T-helper 1 cell (primary cell): ENCODE measurements at regions not wholly inside any gene's neighbourhood (a gene's known extent, or its start where the extent isn't known, plus 50 kb on each side); places are given as distances from the start of the nearest gene placed in this dataset.

Experiments used
- DNase-seq, 5 donors: peaks; one replicate each; pipeline ENCODE4 v3.0.0-alpha.2; 2012 to 2020

DNA sequence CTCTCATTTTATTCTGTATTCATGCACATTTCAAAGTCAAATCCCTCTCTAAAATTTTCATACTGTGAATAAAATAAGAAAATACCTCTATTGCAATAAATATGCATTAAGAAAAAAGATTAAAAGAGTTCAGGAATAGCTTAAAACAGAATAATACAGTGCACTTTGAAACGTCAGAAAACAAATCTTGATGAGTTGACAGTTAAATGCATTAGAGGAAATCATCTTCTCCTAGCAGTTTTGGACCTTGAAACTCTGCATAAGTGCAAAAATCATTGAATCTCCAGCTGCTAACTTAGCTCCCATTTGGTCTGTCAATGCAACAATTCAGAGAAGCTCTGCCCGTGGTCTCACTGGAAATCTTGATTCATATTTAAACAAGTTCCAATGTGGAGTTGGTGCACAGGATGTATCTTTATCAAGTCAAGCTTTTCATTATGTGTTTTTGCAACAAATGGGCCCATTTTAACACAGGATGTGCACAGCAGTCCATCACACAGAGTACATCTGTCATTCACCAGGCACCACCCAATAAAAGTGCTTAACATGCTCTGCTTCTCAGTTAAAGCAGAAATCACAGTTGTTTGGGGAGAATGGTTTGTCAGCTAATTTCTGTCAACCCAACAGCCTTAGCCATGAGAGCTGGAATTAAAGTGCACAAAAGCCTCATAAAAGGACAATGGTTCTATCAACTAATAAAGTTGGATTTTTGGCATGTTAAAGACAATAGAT, 98.8 kb upstream of the ARRDC4 start:
- no peak for DNase-seq

GRCh38 chr15:97866959-97867358, 93.5 kb upstream of the ARRDC4 start:
- no peak for DNase-seq

DNA sequence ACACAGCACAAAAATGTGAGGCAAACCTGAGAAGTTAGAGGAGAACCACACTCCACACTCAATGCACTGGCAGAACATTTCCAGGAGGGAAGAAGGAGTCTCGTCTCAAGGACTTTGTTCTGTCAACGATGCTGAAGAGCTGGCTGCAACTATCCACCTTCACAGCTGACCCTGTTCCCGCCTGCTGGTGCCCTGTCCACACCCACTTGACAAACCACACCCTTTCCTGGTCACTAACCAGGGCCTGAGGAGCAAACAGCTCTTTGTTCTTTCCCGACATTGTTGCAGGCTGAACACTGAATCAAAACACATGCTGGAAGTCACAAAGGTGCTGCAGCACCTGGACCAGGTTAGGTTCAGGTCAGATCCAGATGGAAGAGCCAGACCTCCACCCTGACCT, 92.6 kb upstream of the ARRDC4 start:
- DNase-seq, result no peak

DNA sequence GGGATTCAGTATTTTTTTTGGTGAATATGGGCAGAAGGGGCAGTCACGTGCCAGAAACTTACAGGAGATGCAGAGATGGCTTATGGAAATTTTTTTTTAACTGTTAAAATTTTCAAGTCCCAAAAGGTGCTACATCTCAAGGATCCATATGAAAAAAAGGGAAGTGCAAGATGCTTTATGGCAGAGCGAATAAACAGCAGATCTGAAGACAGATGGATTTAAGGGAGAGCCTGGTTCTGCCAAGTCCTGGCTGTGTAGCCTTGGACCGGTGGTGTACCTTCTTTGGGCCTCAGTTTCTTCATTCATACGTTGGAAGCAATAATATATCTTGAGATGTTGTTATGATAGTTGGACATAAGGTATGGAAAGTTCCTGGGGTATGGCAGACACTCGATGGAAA, 91.5 kb upstream of the ARRDC4 start:
- DNase-seq, result no peak

- DNase-seq, result no peak
These were observed 89.7 kb upstream of the ARRDC4 start for GRCh38 chr15:97870771-97871170.

- no peak for DNase-seq
These were observed 86.4 kb upstream of the ARRDC4 start for GRCh38 chr15:97874139-97874538.

- DNase-seq, result no peak
These were observed 85.4 kb upstream of the ARRDC4 start for GRCh38 chr15:97875025-97875512.

GRCh38 chr15:97875513-97876280, 84.8 kb upstream of the ARRDC4 start:
- DNase-seq, result no peak

GRCh38 chr15:97876281-97876675, 84.2 kb upstream of the ARRDC4 start:
- no peak for DNase-seq

DNA sequence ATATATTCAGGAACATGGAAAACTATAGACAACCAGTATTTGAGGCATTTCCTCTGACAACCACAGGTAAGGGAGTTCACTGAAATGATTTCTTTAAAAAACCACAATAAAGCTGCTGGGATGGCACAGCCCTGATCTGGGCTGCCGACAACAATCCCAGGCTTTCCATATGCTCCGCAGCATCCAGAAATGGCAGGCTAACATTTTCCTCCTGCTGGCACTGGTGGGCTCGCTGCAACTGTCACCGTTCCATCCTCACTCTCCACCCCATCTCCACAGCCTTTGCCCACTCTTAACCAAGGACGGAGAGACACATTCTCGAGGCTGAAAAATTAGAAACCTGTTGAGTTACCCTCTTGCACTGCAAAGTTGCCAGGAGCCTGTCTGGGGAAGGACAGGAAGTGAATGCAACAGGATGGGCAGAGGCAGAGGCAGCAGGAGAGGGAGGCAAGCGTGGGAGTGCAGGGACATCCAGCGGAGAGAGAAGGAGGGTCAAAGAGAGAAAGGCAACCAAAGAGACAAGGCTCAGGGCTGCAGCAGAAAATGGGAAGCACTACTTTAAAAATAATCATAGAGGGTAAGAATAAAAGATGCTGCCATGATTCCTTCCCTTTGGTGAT, 79.0 kb upstream of the ARRDC4 start:
- DNase-seq, result no peak

DNA sequence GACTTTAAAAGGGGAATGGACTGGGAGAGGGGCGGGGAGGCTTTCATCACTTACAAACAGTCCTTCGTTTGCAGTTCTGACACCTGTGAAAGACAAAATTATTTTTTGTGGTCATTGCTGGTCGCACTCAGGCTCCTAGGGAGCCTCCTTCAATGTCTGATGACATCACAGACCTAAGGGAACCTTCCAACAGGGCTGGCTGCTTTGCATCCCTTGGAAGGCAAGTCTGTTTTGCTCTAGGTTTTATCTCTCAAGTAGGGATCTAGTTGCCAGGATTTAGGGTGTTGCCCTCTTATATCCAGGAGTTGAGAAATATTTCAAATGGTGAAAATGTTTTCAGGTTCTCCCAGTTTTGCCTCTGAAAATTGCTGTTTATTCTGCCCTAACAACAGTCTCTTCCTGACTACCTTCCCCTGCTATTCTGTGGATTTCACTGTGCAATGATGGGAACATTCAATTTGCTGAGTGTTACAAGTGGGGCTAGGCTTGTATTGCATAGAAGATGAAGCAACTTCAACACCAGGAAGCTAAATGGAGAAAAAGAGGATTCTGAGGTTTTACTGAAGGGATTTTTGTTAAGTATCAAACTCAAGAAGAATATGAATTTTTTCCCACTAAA, 75.9 kb upstream of the ARRDC4 start:
- no peak for DNase-seq

DNA sequence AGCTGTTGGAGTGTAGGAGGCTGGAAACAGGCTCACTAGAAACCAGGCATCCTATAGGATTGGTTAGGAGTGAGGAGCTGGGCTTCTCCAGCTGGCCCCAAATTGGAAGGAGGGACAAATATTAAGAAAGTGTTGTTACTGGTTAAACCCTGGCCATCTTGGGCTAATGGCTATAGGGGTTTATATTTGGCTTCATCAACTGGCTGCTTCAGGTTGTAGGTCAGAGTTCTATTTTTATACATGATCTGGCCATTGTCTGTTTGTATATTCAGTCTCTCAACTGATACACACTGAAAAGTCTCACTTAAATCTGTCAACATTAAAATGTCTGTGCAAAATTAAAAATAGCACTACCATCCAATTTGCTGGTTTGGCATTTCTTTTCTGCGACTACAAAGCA, 70.2 kb upstream of the ARRDC4 start:
- DNase-seq, result no peak

DNA sequence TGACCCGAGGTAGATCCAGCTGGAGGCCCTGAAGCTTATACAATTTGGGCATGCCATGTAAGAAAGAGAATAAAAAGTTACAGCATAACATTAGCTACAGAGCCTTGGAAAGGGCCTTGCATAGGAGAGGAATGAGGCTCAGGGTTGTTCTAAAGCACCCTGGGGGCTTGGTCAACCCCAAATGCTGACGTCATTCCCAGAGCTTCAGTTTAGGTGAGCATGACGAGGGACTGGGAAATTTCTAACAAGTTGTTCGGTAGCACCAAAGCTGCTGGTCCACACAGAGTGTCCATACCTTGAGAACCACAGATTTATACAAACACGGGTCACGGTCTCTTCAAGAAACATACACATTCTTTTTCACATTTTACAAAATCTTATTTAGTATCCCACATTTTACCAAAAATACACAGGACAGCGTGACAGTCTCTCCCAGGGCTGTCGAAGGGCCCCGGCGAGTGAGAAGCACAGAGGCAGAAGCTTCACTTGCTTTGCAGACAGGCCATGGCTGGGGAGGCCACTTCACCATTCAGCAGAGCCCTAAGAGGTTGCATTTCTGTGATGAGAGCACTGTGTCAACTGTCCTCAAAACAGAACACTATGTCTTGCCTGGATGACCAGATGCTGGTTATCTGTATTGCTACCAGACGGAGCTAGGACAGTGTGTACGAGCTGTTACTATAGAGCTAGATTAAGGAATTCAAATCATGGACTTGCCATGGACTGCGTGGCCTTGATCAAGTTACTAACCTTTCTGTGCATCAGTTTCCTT, 68.2 kb upstream of the ARRDC4 start:
- no peak for DNase-seq

DNA sequence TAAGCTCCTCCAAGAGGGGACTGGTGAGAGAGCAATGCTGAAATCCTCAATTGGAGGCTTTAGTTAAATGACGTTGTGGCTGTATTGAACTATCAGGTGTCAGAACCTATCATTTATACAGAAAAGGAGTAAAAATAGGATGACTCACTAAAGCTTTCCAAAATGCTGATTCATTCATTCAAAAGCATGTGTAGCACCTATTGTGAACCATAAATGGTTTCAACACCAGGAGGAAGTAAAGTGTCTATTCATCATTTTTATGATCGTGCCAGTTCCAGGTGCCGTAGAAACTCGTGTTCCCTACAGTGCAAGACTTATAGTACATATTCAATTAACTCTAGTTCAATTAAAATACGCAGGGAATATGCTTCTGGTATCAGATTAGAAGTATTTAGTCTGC, 66.5 kb upstream of the ARRDC4 start:
- DNase-seq, result no peak

DNA sequence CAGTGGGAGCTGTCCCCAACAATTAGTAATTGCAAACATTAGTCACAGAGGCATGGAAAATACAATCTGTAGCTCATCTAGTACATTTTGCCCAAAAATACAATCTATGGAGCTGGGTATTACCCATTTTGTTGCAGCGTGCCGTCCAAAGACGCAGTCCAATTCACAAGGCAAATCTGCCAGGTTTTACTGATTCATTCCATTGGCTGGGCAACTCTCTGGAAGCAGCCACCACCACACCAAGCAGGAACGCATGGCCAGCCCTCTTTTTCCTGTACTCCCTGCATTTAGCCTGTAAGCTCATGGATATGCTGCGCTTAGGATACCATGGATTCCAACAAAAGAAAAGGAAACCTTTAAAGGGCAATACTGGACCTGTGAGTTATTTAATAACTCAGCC, 60.5 kb upstream of the ARRDC4 start:
- DNase-seq, result no peak

DNA sequence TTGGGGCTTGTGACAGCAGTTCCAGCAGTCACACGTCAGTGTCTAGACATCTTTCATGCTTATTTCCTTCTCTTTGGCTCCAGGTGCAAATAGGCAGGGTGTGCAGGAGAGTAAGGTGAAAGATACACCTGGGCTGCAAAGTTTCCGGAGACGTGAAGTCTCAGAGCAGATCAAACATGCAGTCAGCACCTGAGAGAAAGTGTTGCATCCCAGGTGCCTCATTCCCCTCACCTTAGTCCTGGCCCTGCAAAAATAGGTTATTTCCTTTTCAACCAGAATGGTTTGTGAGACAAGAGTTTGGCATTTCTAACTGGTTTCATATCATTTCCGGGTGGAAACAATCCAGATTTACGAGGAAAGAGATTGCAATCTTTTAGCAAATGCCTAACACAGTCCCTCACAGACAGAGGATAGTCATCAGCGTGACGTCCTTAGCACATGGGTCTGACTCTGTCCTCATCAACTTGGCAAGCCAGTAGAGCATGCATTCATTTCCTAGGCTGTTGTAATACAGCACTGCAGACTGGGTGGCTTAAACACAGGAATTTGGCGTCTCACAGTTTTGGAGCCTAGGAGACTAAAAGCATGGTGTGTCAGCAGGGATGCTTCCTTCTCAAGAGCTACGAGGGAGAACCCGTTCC, 58.2 kb upstream of the ARRDC4 start:
- no peak for DNase-seq

DNA sequence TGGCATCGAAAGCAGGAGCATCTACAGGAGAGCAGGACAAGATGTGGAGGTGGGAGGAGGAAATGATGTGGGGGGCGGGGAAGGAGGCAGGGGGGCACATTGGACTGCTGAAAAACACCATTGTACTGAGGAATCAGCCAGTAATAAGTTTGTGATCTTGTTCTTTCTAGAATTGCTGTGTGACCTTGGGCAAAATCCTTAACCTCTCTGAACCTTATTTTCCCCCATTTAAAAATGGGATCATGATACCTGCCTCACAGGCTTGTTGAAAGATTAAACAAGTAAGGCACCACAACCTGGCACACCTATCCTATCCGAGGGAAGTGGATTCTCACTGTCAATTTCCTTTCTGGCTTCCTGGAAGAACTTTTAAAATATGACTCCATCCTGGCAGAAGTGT, 56.9 kb upstream of the ARRDC4 start:
- no peak for DNase-seq

DNA sequence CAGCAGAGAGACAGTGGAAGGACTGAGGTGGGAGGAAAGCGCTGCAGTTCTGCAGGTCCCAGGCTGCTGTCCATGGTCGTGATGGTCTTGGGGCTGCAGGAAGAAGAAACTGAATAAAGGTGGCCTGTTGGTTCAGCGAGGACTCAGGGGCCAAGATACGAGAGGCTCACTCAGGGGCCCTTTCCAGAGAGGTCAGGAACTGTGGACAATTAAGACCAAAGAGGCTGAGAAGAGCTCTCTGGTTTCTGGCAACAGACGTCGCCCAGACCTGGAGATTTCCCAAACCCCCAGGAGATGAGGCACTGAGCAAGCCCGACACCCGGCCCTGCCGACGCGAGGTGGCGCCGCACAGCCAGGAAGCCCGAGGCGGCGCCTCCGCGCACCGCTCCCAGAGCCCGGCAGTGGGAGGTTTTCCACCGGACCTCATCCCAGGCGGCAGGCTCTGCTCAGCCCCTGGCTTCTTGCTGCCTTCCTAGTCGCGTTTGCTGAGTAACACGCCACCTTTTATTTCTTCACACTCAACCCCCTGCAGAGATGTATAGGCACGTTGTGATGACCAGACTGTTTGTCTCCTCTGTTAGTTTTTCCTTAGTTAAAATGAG, 56.4 kb upstream of the ARRDC4 start:
- peak in 1 of 5 donors; percentile 12 for DNase-seq

DNA sequence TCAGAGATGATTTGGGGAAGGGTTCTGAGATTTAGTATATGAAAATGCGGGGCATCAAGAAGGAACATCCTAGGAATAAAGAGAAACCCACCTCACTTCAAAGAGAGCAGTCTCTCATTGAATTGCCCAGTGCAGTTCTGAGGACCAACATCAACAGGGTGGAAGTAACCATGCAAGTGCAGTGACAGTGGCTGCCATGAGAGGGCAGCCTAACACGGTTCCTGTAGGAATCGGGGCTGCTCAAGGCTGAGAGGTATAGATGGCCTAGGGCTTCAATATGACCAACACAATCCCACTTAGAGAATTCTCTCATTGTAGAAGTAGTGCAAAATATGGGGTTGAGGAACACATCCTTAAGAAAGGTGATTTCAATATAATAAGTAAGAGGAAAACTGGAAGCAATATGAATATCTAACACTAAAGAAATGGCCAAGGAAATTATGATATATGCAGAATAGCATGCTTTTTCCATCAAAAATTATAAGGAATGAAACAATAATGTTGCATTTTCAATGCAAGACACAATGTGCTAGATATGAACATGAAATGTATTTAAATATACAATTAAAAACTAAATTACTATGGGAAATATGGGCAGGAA, 51.1 kb upstream of the ARRDC4 start:
- DNase-seq, result peak in 3 of 5 donors; percentile 15 to 42 (median 30)
